ENCODE measurements at regions not wholly inside any gene's neighbourhood (a gene's known extent, or its start where the extent isn't known, plus 50 kb on each side); places are given as distances from the start of the nearest gene placed in this dataset.

DNA sequence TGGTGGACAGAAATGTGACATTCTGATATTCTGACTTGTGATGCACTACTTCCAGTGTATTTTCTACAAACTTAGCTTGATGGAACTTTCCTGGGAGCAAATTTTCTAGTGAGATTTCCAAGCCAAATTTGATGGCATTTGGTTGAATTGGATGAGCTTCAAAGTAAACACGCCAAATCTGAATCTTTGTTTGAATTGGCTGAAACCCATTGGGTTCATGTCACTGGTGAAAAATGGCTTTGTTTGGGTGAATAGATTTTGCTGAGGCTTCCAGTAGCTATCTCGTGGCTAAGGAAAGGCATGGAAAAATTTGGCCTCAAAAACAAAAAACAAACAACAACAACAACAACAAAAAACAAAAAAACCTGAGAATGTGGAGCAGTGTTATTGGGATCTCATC, 271.1 kb upstream of the RPS23 start:
- H3K27me3 ChIP-seq (ENCODE audit: insufficient read depth, poor library complexity, severe bottlenecking), result no peaks in the 10 kb centered on the region
- no peak overlapping the region for H3K27ac ChIP-seq (replicated peaks)
- no peak for TF ChIP-seq POLR2AphosphoS5 (IDR thresholded peaks at IDR 0.05; ENCODE audit: low read depth)
- TF ChIP-seq, protein P1, sequence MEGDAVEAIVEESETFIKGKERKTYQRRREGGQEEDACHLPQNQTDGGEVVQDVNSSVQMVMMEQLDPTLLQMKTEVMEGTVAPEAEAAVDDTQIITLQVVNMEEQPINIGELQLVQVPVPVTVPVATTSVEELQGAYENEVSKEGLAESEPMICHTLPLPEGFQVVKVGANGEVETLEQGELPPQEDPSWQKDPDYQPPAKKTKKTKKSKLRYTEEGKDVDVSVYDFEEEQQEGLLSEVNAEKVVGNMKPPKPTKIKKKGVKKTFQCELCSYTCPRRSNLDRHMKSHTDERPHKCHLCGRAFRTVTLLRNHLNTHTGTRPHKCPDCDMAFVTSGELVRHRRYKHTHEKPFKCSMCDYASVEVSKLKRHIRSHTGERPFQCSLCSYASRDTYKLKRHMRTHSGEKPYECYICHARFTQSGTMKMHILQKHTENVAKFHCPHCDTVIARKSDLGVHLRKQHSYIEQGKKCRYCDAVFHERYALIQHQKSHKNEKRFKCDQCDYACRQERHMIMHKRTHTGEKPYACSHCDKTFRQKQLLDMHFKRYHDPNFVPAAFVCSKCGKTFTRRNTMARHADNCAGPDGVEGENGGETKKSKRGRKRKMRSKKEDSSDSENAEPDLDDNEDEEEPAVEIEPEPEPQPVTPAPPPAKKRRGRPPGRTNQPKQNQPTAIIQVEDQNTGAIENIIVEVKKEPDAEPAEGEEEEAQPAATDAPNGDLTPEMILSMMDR (IDR thresholded peaks at IDR 0.05; ENCODE audit: insufficient read depth, low read length), result no peak
- TF ChIP-seq, protein P2, sequence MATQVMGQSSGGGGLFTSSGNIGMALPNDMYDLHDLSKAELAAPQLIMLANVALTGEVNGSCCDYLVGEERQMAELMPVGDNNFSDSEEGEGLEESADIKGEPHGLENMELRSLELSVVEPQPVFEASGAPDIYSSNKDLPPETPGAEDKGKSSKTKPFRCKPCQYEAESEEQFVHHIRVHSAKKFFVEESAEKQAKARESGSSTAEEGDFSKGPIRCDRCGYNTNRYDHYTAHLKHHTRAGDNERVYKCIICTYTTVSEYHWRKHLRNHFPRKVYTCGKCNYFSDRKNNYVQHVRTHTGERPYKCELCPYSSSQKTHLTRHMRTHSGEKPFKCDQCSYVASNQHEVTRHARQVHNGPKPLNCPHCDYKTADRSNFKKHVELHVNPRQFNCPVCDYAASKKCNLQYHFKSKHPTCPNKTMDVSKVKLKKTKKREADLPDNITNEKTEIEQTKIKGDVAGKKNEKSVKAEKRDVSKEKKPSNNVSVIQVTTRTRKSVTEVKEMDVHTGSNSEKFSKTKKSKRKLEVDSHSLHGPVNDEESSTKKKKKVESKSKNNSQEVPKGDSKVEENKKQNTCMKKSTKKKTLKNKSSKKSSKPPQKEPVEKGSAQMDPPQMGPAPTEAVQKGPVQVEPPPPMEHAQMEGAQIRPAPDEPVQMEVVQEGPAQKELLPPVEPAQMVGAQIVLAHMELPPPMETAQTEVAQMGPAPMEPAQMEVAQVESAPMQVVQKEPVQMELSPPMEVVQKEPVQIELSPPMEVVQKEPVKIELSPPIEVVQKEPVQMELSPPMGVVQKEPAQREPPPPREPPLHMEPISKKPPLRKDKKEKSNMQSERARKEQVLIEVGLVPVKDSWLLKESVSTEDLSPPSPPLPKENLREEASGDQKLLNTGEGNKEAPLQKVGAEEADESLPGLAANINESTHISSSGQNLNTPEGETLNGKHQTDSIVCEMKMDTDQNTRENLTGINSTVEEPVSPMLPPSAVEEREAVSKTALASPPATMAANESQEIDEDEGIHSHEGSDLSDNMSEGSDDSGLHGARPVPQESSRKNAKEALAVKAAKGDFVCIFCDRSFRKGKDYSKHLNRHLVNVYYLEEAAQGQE (IDR thresholded peaks at IDR 0.05; ENCODE audit: insufficient replicate concordance, low read depth), result no peak
- TF ChIP-seq SPI1 (IDR thresholded peaks at IDR 0.05; ENCODE audit: borderline replicate concordance, low read depth), result no peak
- no peak for TF ChIP-seq GABPA (IDR thresholded peaks at IDR 0.05; ENCODE audit: low read depth)
- no peak for DNase-seq (ENCODE audit: low read depth in 1 of 2, low spot score in 1 of 2)
- H3K4me3 ChIP-seq (replicated peaks; ENCODE audit: insufficient read depth, low read length), result no peak overlapping the region

DNA sequence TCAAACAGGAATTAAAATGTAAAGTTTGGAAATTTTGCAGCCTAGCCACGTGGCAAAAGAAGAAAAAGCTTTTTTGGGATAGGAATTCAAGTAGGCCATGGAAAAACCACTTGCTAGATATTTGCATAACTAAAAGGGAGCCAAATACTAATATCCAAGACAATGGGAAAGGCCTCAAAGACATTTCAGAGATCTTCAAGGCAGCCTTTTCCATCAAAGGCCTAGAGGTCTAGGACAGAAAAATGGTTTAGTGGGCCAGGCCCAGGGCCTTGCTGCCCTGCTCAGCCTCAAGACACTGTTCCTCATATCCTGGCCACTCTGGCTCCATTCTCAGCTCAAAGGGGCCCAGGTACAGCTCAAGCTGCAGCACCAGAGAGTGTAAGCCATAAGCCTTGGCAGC, 265.9 kb upstream of the RPS23 start:
- TF ChIP-seq, protein P2 (IDR thresholded peaks at IDR 0.05; ENCODE audit: insufficient replicate concordance, low read depth), result no peak
- no peak for TF ChIP-seq POLR2AphosphoS5 (IDR thresholded peaks at IDR 0.05; ENCODE audit: low read depth)
- no peak for DNase-seq (ENCODE audit: low read depth in 1 of 2, low spot score in 1 of 2)
- no peaks in the 10 kb centered on the region for H3K27me3 ChIP-seq (ENCODE audit: insufficient read depth, poor library complexity, severe bottlenecking)

DNA sequence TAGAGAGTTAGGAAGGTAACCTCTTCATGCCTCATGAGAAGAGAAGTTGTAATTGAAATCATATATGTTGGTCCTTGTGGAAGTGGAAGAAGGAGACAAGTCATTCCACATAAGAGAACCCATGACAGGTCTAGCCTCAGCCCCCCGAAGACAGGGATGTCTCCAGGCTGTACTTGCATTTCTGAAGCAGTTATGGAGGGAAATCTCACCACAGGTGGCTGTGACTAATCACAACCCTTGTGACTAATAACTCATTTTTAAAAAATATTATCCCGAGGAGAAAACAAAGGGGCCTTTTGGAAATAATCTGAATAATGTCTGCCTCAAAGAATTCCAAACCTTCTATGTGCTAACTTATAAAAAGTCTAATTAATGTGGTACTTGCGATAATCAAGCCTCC, 262.1 kb upstream of the RPS23 start:
- Histone ChIP-seq H3K27me3 (ENCODE audit: insufficient read depth, poor library complexity, severe bottlenecking) (no peaks in the 10 kb centered on the region), H3K4me3 (replicated peaks; ENCODE audit: insufficient read depth, low read length) (no peak overlapping the region), H3K27ac (replicated peaks) (no peak overlapping the region)
- no peak for DNase-seq (ENCODE audit: low read depth in 1 of 2, low spot score in 1 of 2)
- no peak for TF ChIP-seq SPI1 (IDR thresholded peaks at IDR 0.05; ENCODE audit: borderline replicate concordance, low read depth)
- TF ChIP-seq, protein P1 (IDR thresholded peaks at IDR 0.05; ENCODE audit: insufficient read depth, low read length), result no peak
- no peak for TF ChIP-seq POLR2AphosphoS5 (IDR thresholded peaks at IDR 0.05; ENCODE audit: low read depth)

More for the DNA sequence above, 265.9 kb upstream of the RPS23 start:
- no peak overlapping the region for H3K27ac ChIP-seq (replicated peaks)
- no peak overlapping the region for H3K4me3 ChIP-seq (replicated peaks; ENCODE audit: insufficient read depth, low read length)

DNA sequence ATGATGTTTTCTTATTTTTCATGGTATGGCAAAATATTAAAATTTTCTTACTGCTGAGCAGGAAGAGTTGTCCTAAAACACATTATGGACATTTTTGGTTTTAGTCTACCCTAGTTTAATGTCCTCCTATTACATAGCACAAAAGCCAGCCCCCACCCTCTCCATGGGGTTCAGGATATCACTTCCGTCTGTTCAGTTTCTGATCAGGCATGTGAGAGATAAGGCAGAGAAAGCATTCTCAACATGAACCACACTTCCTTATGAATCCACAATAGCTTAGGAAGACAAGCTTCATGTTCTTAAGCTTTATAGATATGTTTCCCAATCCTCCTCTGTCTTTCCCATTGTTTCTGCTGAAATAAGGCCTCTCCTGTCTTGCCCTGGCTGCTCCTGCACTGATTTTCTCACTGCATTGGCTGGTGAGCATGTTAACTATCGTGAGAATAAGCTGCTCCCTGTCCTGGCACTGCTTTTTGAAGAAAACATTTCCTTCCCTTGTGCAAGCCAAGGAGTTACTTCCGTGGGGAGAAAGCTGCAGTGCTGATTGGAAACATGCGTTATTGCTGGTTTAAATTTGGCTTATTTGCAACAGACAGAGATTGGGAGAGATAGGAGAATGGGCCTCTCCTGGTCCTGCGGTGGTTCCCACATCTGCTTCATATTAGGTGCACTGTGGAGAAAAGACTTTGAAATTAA, 260.3 kb upstream of the RPS23 start:
- Histone ChIP-seq H3K4me3 (replicated peaks; ENCODE audit: insufficient read depth, low read length) (no peak overlapping the region), H3K27me3 (ENCODE audit: insufficient read depth, poor library complexity, severe bottlenecking) (no peaks in the 10 kb centered on the region), H3K27ac (replicated peaks) (no peak overlapping the region)
- TF ChIP-seq GABPA (IDR thresholded peaks at IDR 0.05; ENCODE audit: low read depth) (no peak), SPI1 (IDR thresholded peaks at IDR 0.05; ENCODE audit: borderline replicate concordance, low read depth) (no peak), POLR2AphosphoS5 (IDR thresholded peaks at IDR 0.05; ENCODE audit: low read depth) (no peak)
- TF ChIP-seq, protein P2 (IDR thresholded peaks at IDR 0.05; ENCODE audit: insufficient replicate concordance, low read depth), result no peak
- TF ChIP-seq, protein P1 (IDR thresholded peaks at IDR 0.05; ENCODE audit: insufficient read depth, low read length), result no peak
- DNase-seq (ENCODE audit: low read depth in 1 of 2, low spot score in 1 of 2), result no peak

All from HL-60 (cell line).